ENCODE measurements at regions not wholly inside any gene's neighbourhood (a gene's known extent, or its start where the extent isn't known, plus 50 kb on each side); places are given as distances from the start of the nearest gene placed in this dataset.

DNA sequence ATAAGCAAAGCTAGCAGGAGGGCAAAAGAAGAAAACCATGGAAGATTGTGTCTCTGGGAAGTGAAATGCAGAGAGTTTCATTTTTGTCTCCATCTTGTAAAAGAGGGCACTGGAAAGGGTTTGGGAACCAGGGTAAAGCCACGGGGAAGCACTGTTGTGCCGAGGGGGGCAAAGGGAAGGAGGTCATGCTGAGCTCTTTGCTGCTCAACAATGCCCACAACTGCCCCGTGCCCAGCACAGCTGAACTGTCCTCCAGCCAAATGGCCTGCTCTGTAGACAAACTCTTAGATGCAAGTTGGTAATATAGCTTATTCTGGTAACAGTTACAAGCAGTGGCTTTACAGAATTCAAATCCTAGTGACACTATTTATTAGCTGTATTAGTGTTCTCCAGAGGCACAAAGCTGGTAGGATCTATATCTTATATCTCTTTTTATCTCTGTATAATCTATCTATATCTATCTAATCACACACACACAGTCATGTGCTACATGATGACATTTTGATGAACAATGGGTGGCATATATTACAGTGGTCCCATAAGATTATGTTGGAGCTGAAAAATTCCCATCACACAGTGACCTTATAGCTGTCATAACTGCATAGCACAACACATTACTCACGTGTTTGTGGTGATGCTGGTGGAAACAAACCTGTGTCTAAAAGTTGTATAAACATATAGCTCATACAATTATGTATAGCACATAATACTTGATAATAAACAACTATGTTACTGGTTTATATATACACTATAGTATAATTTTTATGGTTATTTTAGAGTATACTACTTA, 203.4 kb upstream of the DDHD1 start:
- DNase-seq (ENCODE audit: low spot score): no peak

DNA sequence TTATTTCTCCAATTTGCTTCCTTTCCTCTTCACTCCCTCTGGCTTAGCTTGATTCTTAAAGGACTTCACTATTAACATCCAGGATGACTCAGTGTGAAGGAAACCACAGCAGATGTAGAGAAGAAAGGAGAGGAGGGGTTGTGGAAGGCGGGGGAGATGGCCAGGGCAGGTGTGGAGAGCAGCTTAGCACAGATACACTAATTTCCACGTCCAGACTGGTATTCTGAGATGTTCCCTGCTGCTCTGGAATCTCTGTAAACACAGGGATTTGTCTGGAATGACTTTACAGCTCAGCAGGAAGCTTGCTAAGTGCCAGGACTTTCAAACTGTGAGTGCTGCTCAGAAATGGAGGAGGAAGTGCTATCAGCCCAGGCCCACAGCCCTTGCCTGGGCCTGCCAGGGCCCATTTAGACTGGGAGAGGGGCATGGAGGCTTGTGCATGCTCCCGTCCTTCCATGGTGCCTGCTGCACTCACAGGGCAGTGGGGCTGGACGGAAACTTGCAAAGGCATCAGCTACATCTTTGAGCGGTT, 202.5 kb upstream of the DDHD1 start:
- no peak for DNase-seq (ENCODE audit: low spot score)

DNA sequence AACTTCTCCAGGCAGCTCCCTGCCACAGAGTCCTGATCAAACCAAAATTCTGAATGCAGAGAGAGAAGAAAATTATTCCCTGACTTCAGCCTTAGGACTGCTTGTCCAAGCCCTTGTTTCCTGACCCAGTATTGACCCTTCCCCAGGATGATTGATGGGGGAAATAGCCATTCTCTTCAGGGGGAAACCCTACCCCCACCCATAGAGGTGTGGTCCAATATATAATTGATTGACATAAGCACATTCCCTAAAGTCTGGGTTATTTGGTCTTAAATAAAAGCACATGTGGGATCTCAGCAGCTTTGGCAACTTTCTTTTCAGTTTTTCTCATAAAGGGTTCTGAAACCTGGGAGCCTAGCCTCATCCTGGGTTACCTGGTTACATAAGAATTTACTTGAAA, 201.2 kb upstream of the DDHD1 start:
- no peak for DNase-seq (ENCODE audit: low spot score)

DNA sequence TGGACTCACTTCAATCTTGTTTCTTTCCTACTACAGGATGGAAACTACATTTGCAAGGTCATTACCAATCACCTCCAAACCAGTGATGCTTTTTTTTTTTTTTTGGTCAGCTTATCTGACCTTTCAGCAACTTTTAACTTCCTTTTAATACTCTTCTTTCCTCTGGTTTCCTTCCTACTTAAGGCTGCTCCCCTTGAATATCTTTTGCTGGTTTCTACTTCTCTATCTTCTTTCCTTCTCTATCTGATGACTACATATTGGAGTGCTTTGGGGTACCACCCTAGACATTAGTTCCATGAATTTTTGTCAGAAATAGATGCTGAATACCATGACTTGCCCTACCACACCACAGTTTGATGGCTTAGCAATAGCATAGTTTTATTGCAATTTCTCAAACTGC, 197.7 kb upstream of the DDHD1 start:
- no peak for DNase-seq (ENCODE audit: low spot score)

DNA sequence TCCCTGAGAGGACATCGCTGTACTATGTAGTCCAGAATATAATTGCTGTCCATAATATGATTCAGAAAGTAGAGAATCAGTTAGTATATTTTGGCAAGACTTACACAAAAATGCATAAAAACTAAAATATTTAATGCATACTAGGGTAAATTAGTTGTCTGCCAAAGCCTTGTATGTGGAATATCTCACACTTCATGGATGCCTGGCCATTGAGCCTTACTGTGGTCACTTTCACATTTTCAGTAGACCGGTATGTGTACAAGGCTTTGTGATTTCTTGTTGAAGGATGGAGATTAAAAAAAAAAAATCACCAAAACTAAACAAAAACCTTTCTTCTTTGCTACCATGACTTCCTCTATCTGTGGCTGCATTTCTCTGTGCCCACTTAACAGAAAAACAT, 197.3 kb upstream of the DDHD1 start:
- DNase-seq (ENCODE audit: low spot score): no peak

DNA sequence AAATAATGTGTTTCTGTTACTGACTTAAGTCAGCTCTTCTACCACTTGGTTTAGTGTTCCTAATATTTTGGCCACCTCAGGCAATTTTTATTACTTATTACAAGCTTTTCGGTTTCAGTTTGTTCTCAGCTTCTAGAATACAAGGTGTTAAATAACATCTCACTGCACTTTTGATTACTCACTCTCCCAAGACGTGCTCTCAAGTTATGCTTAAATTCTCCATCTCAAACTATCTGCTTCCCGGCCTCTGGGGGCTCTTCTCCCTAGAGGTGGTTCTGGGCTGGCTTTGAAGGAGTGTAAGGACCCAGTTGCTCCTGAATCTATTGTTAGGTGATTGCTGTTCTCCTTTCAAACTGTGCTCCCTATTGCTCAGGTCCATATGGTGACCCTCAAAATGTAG, 193.9 kb upstream of the DDHD1 start:
- no peak for DNase-seq (ENCODE audit: low spot score)

DNA sequence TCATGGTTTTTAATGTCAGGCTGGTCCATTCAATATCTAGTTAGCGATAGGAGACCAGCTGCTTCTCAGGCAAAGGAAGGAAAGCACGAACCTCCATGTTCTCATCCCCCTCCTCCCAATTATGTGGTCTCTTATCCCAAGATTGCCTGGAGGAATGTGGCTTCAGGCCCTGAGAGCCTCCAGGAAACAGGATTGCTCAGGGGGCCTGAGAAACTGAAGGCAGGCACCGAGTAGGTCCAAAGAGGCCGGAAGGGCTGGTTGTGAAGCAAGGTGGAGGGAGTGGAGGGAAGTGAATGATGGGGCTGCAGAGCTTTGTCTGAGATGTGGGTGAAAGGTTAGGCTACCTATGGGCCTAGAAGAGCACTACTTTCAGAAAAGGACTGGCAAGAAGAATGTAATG, 188.2 kb upstream of the DDHD1 start:
- DNase-seq (ENCODE audit: low spot score): no peak

DNA sequence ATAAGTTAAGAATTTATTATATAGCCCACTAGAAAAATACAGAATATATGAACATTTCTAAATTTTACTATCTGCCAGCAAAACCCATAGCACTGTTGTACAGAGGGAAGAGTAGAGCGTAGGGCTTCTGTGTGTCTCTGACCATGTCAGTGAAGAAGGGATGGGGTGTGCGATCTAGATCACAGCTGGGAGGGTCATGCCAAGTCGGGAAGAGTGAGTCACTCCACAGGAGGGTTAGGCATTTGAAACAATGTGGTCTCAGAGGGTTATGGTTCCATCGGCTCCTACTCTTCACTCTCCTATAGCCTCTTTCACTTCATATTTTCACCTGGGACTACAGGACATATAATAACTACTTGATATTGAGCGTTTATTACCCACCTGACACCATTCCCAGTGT, 185.1 kb upstream of the DDHD1 start:
- no peak for DNase-seq (ENCODE audit: low spot score)

DNA sequence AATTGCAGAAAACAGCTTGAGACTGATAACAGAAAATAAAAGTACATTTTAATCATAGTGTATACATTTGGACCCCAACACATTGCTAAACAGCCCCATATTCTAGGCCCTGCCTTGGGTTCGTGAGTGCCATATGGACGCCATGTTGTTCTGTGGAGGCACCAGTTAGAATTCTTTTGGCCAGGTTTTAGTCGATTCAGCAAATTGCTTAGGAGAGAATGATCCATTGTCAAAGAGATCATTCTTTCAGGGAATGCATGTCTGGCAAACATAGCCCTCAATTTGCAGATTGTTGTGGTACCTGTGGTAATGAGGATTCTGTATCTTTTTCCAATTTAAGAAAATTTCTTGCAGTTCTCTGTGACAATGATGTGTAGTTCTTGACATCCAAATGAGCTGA, 183.6 kb upstream of the DDHD1 start:
- DNase-seq (ENCODE audit: low spot score): no peak

DNA sequence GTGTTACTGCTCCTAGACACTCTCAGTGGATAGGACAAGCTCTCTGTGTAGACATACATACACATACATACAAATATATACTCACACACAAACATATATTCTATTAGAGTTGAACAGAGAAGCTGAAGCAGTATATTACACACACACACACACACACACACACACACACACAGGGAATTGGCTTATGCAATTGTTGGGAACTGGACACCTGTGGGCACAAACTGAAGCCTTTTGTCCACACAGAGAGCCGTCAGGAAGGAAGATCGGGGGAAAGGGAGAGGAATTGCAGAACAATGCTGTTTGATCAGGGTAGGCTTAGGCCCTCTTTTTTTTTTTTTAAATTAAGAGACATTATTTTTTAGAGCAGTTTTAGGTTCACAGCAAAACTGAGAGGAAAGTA, 180.7 kb upstream of the DDHD1 start:
- DNase-seq (ENCODE audit: low spot score): no peak

DNA sequence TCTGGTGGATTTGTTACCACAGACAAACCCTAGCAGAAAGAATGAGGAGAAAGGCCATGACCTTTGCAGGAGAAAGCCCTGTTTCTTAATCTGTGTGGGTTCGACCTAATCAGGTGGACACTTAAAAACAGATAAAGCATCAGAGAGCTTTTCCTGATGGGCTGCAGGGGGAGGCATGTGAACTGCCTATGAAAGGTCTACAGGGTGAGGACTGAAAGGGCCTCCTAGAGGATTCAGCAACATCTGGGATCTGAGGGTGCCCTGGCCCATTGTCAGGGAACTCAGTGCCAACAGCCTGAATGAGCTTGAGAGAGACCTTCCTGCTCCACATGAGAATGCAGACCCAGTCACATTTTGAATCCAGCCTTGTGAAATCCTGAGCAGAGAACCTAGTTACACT, 178.8 kb upstream of the DDHD1 start:
- no peak for DNase-seq (ENCODE audit: low spot score)

DNA sequence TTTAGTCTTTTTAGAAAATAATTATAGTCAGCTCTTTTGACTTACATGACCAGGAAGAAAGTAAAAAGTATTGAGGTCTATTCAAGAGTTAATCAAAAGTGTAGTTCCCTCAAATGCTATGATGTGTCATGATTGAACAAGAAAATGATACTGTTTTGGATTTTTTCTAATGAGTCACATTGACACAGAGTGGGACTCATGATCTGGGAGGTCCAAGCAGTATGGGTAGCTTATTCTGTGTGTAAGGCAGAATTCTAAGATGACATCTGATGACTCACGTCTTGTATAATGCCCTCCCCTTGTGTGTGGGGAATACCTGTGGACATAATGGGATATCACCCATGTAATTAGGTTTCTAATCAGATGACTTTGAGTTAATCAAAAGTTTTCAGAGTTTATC, 178.1 kb upstream of the DDHD1 start:
- DNase-seq (ENCODE audit: low spot score): peak; percentile 58

DNA sequence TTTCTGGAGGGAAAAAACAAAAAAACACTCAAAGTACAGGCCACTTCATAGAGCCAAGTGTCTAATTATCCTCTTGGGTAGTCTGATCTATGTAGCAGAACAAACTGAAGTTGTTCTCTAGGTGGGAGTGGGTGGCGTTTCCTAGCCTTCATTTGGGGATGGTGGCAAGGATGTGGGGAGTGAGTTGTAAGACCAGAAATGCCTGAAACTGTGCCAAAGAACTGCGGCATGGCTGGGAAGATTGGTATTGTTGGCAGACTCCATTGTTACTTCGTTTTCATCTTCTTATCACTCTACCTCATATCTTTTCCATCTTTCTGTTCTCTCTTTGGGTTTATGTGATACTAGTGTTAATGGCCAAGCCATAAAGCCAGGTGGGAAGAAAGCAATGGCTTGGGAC, 177.3 kb upstream of the DDHD1 start:
- no peak for DNase-seq (ENCODE audit: low spot score)

DNA sequence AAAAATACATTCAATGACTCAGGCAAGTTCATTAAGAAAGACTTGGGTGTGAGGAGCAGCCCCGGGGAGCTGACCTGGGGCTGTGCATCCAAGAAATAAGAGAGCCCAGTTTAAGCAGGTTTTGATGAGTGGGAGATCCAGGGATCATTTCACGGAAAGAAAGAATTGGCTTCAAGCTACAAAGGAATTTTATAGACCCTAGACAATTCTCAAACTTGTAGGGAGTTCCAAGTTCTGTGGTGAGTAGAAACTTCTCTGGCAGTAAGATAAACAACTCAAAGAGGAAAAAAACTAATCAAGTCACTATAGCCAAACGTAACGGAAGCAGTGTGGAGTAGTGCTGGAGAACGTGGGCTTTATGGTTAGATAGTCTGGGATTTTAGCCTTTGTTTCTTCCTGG, 175.7 kb upstream of the DDHD1 start:
- no peak for DNase-seq (ENCODE audit: low spot score)

DNA sequence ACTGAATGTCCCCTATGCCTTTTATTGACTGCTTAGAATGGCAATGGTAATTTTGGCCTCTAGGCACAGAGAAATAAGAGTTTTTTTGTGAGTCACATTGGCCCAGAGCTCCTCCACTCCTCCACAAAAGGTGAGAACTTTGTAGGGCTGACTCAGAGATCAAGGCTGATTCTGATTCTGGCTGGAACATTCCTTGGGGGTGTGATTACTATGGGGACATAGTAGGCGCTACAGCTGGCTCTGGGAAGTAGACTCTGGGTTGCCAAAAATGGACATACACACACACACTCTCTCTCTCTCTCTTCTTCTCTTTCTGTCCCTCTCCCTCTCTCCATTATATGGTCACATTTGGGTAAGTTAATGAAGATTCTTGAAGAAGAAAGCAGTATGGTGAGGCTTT, 174.6 kb upstream of the DDHD1 start:
- peak; percentile 28 for DNase-seq (ENCODE audit: low spot score)

DNA sequence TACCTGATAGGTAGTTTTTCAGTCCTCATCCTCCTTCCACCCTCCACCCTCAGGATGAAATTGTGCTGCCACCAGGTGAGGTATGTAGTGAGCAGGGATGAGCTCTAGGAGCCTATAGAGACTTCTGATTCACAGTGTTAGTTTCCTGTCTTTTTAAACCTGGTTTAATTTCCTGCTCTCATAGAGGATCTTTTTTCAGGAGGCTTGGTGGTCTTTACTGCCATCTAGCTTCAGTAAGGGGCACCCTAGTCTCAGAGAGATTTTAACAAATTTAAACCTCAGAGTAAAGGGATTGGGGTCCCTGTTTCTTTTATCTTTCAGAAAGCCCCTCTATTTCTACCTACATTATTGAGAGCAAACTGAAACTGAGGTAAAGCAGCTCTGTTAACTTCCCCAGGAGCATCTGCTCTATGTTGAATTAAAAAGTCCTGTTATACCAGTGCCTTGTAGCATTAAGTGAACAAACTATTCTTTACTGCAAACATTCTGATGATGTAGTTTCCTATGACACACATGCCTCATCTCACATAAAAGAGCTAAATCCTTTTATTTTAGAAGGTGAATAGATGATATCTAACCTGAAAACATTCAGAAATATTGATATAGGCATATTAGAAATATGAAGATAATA, 172.2 kb upstream of the DDHD1 start:
- peak; percentile 26 for DNase-seq (ENCODE audit: low spot score)

DNA sequence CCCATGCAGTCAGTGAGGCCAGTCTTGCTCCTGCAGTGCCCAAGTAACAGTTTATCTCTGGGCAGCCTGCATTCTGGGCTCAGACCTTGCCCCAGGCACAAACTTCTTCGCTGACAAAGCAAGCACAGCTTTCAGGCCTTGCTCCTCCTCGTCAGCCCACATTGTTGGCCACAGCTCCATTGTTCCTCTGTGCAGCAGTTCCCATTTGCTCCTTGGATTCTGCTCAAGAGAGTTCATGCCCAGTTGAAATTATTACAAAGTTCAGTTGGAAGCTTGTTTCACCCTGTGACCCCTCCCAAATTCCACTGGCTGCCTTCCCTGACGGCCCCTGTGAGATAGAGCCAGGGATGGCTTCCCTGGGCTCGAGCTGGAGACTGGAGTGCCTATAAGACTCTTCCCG, 163.4 kb upstream of the DDHD1 start:
- DNase-seq (ENCODE audit: low spot score): no peak

DNA sequence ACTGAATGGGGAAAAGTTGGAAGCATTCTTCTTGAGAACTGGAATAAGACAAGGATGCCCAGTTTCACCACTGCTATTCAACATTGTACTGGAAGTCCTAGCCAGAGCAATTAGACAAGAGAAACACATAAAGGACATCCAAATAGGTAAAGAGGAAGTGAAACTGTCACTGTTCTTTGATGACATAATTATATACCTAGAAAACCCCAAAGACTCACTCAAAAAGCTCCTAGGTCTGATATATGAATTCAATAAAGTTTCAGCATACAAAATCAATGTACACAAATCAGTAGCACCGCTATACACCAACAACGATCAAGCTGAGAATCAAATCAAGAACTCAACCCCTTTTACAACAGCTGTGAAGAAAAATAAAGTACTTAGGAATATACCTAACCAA, 157.3 kb upstream of the DDHD1 start:
- no peak for DNase-seq (ENCODE audit: low spot score)

DNA sequence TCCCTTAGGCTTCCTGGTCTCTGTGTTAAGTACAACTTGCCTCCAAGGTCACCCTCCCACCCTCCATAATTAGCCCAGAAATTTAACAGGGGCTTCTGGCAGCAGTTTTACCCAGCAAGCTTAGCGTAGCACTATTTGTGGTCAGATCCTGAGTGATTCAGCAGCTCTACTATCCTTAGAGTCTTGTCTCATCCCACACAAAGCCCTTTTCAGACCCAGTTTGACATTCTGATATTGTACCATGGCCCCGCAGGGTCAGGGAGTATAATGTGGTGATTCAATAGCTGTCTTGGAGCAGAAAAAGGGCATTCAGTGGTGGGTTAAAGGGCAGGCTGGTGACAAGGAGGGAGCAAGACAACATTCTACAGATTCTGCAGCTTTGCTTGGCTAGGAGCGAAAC, 153.8 kb upstream of the DDHD1 start:
- no peak for DNase-seq (ENCODE audit: low spot score)

DNA sequence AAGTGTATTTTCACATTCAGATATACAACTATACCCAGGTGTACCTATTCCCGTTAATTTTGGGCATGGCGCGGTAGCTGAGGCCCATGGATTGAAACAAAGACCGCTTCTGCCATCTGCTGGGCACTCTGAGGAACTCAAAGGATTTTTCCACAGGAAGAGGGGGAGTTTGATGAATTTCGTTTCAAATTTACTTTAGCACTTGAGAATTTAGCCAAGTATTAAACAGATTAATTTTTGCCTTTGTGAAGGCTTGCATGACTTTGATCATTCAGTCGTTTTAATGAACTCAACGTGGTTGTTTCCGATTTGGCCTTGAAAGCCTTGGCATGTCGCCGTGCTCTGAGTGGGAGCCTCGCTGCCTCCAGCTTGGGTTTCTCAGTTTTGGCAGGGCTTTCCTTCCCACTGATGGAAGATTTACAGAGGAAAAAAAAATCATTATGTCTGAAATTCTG, 153.2 kb upstream of the DDHD1 start:
- peak; percentile 62 for DNase-seq (ENCODE audit: low spot score)

DNA sequence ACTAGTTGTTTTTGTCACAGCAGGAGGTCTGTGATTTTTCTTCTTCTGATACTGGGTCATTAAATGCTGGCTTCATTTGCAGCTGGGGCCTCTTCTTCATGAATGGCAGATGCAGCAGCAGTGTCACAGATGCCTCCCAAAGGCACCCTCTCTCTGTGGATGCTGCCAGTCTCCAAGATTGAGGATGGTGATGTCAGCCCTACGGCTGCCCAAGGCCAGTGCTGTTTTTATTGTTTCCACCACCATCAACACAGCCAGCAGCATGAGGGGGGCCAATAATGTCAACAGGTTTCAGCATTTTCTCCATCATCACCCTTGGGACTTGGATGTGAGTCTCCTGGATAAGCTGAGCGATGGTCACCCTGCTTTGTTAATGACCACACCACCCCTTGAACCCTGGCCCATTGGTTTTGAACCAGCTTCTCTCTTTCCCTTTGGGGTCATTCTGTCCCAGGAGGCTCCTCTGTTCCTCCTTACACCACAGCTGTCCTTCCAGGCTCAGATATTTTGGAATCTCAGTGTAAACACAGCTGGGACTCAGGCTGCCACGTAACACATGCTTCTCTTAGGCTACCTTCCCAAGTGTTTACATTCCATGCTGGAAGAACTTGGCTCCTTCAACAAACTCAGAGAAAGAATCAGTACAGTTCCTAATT, 151.7 kb upstream of the DDHD1 start:
- DNase-seq (ENCODE audit: low spot score): no peak

DNA sequence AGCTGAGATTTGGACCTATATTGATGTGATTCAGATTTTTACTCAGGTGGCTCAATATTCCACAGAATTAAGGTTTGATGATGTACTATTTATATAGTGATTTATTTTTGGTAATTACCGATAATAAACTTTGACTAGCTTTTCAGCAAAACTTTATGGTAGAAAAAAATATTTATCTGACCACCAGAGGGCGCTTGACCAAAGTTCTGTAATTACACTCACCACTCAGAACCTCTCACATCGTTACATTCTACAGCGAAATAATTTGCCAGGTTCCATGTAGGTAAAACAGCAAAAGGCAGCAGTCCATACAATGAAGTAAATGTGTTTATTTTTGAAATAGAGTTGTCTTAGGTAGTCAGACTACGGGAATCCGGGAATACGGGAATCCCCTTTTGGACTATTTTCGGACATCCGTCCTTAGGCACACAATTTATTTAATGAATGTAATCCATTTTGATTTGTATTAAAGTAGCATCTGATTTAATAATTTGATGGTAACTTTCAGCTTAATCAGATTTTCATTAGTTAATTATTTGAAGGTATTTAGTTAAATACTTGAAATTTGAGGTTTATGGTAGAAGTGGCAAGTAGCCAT, 143.0 kb upstream of the DDHD1 start:
- DNase-seq (ENCODE audit: low spot score): peak; percentile 36

DNA sequence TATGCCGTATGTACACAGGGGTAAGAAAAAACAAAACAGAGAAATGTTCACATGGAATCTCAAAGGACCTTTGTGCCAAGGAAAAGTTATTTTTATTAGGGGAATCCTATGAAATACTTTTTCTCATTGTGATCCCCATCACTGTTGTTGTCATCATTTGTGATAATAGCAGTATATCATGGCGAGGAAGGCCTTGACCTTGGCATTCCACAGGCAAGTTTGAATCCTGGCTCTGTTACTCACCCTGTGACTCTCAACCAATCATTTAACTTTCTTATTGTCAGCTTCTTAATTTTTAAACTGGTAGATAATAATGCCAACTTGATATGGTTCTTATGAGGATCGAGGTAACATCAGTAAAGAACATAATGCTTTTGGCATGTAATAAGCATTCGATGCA, 142.2 kb upstream of the DDHD1 start:
- no peak for DNase-seq (ENCODE audit: low spot score)

Data from RKO (cell line).